Pancreas (tissue), 10 donors: ENCODE measurements at regions not wholly inside any gene's neighbourhood (a gene's known extent, or its start where the extent isn't known, plus 50 kb on each side); places are given as distances from the start of the nearest gene placed in this dataset.

Source experiments
- ATAC-seq, 4 donors: fragments of 200-7000 bp; cut with Tn5 transposase; one replicate each; pipeline versions ENCODE4 v1.8.0 to v1.9.1; 2020; ENCODE audit warnings: mild to moderate bottlenecking in 4 of 4, moderate library complexity in 4 of 4
- DNase-seq, 6 donors: peaks; one replicate each; pipeline ENCODE4 v3.0.0-alpha.2; 2020
- FAIRE-seq: peaks from 2 replicates; lab custom pipeline; 2012; peaks lifted over from hg19 to GRCh38; lab: Jason Lieb, UNC
- H3K27ac ChIP-seq, 4 donors: fragments of 200-600 bp; sonication (generic); 1 replicate in 3 of 4; 2 replicates in 1 of 4; pipeline versions ENCODE4 v1.5.0 to v1.8.0; 2020
- H3K27me3 ChIP-seq, 4 donors: fragments of 200-600 bp; one replicate each; pipeline ENCODE4 v1.8.0; 2021
- H3K36me3 ChIP-seq, 3 donors: fragments of 200-600 bp; sonication (generic) in 1 of 3; one replicate each; pipeline versions ENCODE4 v1.5.0 to v1.8.0; 2020 to 2021
- H3K4me1 ChIP-seq, 3 donors: fragments of 200-600 bp; one replicate each; pipeline ENCODE4 v1.8.0; 2021
- H3K4me3 ChIP-seq, 4 donors: fragments of 200-600 bp; sonication (generic) in 2 of 4; one replicate each; pipeline versions ENCODE4 v1.5.0 to v1.8.0; 2020 to 2021
- H3K9me3 ChIP-seq, 4 donors: fragments of 200-600 bp; one replicate each; pipeline ENCODE4 v1.8.0; 2021
- WGBS, 2 donors: extraction: QIAGEN DNeasy Blood & Tissue Kit; methylation state at CpG; one replicate each; pipeline ENCODE4 v1.1.7; 2013; 5-methylcytosine and 5-hydroxymethylcytosine counted together
- intact Hi-C, 3 donors: fragments of 100-400 bp; cut with DNase I; formaldehyde crosslinking; loops; one replicate each; pipeline versions ENCODE4 v1.11.1 to v1.14.2; 2022
- TF ChIP-seq, protein P1 (sequence below), 4 donors: fragments of 200-600 bp; sonication (generic) in 3 of 4; IDR thresholded peaks; one replicate each; pipeline versions ENCODE4 v1.5.0 to v1.8.0; 2021; ENCODE audit warnings: antibody characterized with exemption in 4 of 4
- donor health status: healthy with polysubstance abuse.
- donor health status: DM: no; HTN: no; CAD: no; lungs with moderate emphysema.
- donor health status: DM: no; HTN: no; CAD: no.
- donor health status: control.
- donor health status: control.
- donor health status: Bipolar disorder and iron deficiency.
- donor health status: DM: yes; HTN: yes; CAD: no.
- donor health status: DM: no; HTN: no; CAD: no.
- donor health status: DM: no; HTN: no; CAD: no.
- donor health status: DM: yes; HTN: yes; CAD: no.

GRCh38 chr20:21780528-21780927, 75.1 kb downstream of the PAX1 start:
- intact Hi-C loops, result no loop called here
- no peak overlapping the region for H3K4me3 ChIP-seq
- H3K36me3 ChIP-seq, result no peaks in the 10 kb centered on the region
- no peaks in the 10 kb centered on the region for H3K27me3 ChIP-seq
- ATAC-seq, result peak in 1 of 4 donors; percentile 70
- TF ChIP-seq, protein P1, sequence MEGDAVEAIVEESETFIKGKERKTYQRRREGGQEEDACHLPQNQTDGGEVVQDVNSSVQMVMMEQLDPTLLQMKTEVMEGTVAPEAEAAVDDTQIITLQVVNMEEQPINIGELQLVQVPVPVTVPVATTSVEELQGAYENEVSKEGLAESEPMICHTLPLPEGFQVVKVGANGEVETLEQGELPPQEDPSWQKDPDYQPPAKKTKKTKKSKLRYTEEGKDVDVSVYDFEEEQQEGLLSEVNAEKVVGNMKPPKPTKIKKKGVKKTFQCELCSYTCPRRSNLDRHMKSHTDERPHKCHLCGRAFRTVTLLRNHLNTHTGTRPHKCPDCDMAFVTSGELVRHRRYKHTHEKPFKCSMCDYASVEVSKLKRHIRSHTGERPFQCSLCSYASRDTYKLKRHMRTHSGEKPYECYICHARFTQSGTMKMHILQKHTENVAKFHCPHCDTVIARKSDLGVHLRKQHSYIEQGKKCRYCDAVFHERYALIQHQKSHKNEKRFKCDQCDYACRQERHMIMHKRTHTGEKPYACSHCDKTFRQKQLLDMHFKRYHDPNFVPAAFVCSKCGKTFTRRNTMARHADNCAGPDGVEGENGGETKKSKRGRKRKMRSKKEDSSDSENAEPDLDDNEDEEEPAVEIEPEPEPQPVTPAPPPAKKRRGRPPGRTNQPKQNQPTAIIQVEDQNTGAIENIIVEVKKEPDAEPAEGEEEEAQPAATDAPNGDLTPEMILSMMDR (IDR thresholded peaks at IDR 0.05), result no peak
- no peak for FAIRE-seq
- DNase-seq, result no peak
- H3K27ac ChIP-seq, result no peak overlapping the region
- no peaks in the 10 kb centered on the region for H3K4me1 ChIP-seq
- no peaks in the 10 kb centered on the region for H3K9me3 ChIP-seq
- 43 to 61% methylated on average over 4 of the region's 4 CpGs for WGBS, 2 donors
